ENCODE measurements at regions not wholly inside any gene's neighbourhood (a gene's known extent, or its start where the extent isn't known, plus 50 kb on each side); places are given as distances from the start of the nearest gene placed in this dataset.
"Not testable (repeated sequence)": the region's sequence is repeated elsewhere in the genome, so short reads cannot be mapped to it uniquely, and the experiment has no call there.

DNA sequence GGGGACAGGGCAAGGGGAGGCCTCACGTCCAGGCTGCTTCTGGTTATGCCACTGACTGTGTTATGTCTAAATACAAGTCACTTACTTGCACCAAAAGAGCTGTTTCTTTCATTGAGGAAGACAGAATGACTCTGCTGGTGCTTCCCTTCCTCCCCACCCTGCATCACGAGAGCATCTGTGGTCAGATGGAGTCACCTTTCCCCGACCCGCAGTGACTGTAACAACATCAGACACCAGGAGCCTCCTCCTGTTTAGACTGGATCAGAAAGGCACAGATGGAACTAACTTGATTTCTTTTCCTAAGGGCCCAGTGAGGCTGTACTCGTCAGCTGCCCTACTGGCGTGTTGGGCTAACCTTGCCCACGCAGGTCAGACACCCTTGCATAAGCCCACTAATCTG lies 90.3 kb upstream of the ZNF536 start:
- DNase-seq = no peak

DNA sequence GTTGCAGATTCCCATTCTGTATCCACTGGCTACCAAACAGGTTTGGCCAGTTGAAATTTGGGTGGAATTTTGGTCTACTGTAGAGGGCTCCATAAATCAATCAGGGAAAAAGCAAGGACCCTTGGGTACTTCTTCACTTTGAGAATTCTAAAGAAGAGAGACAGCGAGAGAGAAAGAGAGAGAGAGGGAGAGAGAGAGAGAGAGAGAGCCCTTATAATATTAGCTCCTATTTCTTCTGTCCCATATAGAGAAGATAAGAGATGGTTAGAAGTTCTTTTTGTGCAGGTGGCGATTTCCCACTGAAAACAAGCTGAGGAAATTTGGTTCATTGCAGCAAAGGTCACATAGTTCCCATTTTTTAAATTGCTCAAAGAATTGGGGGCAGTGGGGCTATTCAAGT lies 88.6 kb upstream of the ZNF536 start:
- no peak for DNase-seq

DNA sequence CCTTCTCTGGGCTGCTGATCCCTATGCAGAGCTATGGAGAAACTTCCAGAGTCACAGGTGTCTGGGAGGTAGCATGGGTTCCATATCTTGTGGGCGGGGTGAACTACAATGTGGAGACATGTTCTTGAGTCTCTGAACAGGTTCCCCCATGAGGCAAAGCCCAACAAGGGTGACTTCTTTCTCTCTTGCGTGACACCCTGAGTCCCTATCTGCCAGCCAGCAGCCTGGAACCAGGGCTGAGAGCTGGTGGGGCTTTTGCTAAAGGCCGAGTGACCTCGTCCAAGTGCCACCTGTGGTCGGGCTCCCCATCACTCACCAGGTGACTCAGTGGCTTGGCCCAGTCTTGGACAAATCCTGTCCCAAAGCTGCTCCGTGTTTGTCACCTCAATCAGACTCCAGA lies 88.0 kb upstream of the ZNF536 start:
- DNase-seq = no peak

DNA sequence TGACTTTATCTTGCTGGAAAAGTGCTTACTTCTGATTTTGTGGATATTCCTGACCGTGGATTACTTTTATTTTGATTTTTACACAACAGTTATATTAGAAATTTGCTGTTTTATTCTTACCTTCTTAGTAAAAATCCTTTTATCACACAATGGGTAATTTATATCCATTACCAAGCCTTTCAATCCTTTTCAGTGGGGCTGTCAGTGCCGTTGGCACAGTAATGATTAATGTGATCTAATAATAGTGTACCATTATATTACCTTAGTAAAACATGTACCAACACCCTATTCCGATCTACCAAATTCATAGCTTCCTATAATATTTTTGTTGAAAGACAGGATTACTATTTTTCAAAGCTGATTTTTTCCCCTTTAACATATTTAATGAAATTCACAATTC lies 87.3 kb upstream of the ZNF536 start:
- no peak for DNase-seq

DNA sequence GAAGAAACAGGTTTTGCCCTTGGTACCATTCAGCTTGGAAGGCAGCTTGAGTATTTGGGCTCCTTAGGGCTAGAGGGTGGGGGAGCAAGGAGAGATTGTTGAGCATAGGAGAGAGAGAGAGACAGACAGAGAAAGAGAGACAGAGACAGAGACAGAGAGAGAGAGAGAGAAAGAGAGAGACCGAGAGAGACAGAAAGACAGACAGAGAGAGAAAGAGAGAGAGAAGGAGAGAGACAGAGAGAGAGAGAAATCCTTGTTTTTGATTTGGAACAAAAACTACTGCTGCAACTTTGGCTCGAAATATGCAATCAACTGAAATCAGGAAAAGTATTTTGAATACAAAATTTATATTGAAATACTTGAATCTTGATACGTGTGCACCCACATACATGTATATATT lies 85.8 kb upstream of the ZNF536 start:
- no peak for DNase-seq

DNA sequence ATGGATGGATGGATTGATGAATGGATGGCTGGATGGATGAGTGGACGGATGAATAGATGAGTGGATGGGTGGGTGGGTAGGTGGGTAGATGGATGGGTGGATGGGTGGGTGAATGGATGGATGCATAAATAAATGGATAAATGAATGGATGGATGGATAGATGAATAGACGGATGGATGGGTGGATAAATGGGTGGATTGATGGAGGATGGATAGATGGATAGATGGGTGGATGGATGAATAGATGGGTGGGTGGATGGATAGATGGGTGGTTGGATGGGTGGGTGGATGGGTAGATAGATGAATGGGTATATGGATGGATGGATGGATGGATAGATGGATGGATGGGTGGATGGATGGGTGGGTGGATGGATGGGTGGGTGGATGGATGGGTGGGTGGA lies 84.9 kb upstream of the ZNF536 start:
- no peak for DNase-seq

DNA sequence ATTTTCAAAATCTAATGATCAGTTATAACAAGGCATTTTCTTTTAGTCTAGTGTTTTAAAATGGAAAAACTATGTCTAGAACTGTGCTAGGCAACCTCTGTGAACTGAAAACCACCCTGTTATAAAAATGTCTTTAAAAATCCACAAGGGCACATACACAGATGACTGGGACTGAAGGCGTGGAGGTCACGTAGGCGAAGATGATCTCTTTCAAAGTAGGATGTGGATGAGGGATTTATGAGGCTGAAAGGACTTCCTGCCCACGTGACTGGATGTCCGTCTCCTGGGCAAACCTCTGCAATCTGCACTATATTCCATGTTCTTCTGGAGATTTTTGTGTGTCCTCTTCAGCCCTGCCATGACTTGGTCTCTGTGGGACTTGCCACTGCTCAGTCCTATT lies 84.2 kb upstream of the ZNF536 start:
- no peak for DNase-seq

DNA sequence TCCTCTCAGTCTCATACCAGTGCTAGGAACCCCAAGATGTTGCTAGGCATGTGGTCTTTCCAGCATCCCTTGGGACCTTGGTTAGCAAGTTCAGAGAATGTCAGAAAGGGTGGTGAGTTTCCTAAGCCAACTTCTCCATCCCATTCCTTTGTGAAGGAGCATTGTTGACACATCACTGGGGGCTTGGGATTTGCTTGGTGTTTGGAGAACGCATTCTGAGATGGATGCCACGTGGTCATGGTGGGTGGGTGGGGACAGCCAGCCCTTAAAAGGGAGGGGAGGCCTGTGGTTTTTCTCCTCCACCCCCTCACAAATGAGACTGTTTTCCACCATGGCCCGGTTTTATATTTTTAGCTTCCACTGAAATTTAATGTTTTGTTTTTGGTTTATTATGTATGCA lies 83.3 kb upstream of the ZNF536 start:
- DNase-seq = no peak

DNA sequence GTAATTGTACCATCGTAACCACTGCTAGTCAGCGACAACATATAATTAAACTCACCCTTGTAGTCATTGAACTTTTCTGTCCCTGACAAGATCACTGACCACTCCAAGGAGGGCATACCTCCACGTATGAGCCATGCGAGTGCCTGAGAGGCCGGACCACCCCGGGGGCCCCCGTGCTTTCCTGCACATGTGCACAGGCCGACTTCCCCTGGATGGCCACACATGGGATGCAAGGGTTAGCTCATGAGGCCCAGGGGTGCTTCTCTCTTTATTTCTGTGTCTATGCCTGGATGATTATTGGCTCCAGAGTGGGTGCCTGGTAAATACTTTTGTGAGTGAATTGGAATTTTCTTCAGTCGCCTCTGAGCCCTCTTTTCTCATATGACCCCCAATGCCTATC lies 82.8 kb upstream of the ZNF536 start:
- no peak for DNase-seq

DNA sequence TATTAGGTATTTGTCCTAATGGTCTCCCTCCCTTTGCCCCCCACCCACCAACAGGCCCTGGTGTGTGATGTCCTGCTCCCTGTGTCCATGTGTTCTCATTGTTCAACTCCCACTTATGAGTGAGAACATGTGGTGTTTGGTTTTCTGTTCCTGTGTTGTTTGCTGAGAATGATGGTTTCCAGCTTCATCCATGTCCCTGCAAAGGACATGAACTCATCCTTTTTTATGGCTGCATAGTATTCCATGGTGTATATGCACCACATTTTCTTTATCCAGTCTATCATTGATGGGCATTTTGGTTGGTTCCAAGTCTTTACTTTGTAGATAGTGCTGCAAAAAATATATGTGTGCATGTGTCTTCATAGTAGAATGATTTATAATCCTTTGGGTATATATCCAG lies 81.4 kb upstream of the ZNF536 start:
- not testable (repeated sequence) for DNase-seq

DNA sequence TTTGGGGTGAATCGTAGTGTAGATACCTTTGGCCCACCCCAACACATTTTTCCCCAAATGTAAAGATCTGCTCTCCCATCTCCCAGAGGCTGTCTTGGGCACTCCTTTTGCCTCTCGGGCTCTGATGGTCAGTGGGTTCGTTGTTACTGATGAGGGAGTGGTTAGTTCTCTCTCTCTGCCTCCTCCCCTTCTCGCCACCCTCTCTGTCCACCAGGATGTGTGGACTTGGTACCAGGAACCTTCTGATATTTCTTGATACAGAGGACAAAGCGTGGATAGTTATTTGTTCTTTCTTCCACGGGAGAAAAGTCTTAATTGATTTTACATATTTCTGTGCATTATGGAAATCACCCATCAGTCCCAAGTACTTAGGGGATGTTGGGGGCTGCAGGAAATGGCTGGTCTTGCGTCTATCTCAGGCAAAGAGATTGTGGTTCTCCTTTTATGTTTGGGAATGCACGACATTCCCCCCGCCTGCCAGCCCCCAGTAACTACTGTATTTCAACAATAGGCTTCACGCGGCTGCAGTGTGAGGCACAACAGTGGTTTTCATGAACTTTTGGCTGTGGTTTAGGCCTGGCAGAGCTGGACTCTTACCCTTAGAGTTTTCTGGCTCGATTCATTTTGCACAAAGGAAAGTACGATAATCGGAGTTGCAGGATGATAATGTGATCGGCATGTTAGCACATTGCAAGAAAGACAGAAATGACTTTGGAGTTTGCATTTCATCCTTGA lies 79.0 kb upstream of the ZNF536 start:
- no peak for DNase-seq

DNA sequence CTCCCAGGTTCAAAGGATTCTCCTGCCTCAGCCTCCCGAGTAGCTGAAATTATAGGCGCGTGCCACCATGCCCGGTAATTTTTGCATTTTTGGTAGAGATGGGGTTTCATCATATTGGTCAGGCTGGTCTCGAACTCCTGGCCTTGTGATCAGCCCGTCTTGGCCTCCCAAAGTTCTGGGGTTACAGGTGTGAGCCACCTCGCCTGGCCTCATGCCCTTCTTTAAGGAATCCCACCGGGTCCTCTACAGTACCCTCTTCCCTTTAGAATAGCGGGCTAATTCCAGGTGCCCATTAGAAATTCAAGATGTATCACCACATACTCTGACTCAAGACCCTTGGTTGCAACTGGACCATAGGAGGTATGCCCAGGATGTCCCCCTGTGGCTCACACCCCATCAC lies 74.2 kb upstream of the ZNF536 start:
- DNase-seq = no peak

DNA sequence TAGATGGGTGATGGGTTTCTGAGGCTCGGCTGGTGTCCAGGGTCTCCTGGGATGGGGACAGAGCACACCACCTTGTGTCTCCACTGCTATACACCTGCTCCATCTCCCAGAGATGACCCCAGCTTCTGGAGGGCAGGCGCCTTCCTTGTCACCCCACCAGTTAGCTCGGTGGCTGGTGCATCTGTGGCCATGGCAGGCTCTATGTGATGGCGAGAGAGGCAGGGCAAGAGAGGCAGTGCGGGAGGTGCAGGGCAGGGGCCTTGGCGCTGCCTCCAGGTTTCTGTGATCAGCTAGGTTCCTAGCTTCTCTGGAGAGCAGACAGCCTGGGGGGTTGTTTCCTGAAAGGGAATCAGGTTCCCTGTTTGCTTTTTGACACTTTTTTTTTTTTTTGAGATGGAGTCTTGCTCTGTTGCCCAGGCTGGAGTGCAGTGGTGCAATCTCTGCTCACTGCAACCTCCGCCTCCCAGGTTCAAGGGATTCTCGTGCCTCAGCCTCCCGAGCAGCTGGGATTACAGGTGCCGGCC lies 69.0 kb upstream of the ZNF536 start:
- DNase-seq = no peak

DNA sequence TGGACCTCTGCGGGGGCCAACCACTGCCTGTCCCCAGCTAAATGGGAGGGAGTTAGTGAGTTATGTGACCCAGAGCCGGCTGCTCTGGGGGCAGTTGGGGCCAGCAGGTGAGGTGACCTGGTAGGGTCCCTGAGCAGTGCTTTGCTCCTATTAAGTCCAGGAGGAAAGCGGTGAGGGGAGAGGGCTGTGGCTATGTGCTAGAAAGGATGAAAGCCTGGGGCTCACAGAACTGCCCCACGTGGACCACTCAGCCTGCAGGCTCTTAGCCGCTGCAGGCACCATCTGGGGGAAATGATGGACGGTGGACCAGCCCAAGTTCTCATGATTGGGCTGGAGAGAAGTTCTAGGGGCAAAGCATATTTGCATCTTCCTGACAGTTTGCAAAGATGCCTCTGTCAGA lies 67.6 kb upstream of the ZNF536 start:
- no peak for DNase-seq

DNA sequence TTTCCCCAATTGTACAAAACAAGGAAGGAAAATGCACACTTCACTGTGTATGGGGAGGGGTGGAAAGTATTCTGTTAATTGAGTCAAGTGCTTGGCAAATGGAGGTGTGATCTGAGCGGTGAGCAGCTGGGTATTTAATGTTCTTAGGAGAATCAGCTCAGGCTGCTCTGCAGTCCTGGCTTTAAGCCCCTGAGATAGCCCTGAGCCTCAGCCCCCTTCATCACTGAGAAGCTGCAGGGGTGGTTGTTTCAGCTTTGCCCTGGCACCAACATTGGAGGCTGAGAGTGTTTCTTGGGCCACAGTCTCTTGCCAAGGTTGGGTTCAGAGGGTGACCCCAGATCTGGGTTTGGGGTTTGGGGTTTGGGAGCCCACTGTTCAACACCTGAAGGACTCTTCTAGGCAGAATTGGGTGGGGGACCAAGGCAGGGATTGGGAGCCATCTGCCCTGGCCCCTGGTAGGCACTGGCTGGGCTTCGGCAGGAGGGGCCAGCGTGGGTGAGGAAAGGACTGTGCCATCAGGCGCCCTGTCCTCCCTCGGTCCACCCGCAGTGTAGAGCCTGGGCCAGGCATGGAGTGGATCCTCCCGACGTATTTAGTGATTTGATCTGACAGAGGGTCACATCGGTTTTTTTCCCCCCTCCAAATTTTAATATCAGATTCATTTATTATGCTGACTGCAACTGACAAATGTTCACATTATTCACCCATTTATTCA lies 66.7 kb upstream of the ZNF536 start:
- DNase-seq = no peak

DNA sequence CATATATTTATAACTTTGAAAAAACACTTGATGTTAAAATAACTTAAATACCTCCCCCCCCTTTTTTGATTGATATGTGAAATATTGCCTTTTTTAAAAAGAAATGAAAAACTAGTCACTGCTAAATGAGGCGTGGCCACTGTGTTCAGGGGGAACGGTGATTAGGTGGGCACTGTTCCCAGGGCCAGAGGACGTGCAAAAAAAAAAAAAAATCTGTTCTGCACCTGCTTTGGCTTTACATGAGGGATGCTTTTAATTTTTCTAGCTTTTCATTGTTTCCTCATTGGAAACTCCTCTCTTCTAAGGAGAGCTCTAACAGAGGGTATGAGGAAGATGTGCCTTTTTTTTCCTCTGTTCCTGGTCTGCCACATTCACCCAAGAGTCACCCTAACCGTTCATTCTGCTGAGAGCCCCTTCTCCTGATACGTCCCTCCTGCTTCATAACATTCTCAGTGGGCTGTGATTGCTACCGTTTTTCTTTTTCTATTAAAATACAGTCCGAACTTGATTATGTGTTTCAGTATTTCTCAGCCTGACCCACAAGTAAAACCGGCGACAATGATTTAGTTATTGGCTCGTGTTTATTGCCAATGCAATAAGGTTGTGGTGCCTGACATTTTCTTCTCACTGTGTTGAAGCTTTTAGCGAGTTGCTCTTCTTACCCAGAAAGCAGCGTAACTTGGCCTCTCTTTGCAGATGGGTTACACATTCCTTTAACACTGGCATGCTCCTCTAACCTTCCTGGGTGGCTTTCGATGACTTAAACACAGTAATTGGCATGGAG lies 64.8 kb upstream of the ZNF536 start:
- no peak for DNase-seq

DNA sequence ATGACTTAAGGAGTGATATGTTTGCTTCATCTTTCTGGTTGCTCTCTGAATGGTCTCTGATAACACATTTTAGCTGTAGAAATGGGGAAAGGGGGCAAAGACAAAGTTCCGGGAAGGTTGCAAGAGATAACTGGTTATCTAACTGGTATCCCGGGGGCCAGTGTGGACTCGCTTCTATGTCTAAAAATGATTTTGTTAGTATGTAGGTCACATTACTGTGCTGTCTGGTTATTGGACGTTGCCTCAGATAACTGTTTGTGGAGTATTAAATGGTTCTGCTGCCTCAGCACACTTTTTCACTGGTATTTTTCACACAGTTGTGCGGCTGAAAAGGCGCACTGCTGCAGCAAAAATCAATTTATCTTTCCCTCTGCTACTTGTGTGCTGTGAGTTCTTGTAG lies 63.0 kb upstream of the ZNF536 start:
- DNase-seq = no peak

DNA sequence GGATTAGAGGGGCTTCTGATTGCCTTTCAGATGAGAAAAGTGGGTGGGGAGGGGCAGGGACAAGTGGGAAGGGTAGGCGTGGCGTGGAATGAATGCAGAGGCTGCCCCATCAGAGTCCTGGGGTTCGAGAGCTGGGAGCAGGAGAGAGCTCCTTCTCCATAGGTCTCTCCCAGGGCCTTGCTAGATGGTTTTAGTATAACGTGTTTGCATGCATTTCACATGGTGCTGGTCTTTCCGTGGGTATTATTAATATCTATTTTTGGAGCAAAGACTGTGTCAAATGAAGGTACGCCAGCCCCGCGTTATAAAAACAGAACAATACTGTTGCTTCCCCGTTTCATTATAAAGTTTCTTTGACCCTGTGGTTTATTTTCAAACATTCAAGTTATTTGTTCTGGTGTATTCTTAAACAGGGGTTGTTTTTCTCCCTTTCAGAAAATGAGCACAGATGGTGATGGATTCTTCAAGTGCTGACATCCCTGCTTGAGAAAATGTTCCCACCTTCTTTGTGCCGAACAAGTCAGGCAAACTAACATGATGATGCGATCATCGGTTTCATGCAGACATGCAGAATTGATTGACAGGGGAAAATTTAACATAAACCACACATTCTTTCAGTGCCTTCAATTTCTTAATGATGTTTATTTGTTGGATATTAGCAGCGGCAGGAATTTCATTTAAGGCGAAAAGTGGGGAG lies 62.1 kb upstream of the ZNF536 start:
- DNase-seq = no peak

DNA sequence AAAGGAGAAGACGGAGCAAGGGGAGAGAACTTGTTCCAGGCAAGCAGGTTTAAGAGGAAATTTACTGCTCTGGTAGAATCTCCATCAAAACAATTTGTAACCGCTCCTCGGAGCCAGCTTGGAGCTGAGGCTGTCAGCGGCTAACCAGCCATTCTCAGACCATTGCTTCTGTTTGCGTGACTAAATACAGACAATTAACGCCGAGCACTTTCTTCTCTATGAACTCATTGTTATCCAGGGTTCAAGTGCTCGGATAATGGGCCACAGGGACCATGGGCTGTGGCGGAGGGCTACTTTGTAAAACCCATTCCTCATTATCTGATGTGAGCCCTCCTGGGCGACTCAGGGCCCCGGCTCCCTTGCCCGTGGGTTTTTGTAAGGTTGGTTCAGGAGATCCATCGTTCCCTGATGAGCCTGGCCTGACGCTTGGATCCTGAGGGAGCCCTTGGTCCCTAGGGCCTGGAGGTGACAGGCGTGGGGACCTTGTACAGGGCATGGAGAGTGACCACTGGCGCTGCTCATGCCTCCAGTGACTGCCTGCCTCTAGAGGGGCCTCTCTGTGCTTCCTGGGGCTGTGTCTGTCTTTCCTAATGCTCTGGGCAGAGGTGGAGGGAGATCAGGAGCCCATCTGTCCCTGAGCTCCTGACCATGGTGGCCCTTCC lies 61.5 kb upstream of the ZNF536 start:
- DNase-seq = no peak

DNA sequence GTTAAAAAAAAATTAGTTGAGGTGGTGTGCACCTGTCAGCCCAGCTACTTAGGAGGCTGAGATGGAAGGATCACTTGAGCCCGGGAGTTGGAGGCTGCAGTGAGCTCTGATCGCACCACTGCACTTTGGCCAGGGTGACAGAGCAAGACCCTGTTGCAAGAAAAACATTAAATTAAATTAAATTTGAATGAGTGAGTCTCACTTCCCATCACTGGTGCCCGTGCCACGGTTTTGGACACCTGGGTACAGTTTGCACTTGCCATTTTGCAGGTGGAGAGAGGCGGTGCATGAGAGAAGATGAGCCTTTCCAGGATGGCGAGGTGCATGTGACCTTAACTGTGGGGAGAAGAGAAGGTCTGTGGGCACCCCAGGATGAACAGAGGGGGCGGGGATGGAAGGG lies 60.3 kb upstream of the ZNF536 start:
- no peak for DNase-seq

DNA sequence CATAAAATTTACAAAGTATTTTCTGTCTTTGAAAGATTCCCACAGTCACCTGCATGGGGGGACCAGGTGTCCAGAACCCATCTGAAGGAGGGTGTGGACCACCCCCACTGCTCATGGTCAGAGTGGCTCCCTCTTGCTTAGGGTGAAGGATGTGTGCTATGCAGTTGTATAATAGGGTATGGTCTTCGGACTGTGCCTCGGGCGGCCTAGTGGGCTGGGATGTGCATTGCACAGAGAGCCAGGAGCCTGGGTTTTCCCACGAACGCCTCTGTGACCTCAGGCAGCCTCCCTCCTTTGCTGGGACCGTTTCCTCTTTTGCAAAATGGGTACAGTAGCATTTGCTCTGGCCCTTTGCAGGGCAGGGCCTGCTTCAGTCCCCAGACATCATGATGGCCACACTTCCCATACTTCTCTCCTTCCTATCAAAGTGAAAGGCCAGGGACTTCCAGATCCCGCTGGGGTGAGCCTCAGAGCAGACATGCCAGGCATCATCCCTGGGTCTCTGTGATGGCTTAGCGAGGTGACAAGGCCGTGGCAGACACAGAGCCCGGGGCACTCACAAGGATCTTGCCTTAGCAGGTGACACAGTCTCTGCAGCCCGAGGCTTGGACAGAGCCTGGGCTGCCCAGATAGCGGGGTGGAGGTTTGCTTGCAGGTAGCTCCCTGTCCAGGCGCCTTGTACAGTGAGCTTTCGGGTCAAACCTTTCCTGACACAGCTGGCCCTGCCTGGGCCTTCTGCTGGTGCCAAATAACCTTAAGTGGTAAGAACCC lies 59.4 kb upstream of the ZNF536 start:
- no peak for DNase-seq

DNA sequence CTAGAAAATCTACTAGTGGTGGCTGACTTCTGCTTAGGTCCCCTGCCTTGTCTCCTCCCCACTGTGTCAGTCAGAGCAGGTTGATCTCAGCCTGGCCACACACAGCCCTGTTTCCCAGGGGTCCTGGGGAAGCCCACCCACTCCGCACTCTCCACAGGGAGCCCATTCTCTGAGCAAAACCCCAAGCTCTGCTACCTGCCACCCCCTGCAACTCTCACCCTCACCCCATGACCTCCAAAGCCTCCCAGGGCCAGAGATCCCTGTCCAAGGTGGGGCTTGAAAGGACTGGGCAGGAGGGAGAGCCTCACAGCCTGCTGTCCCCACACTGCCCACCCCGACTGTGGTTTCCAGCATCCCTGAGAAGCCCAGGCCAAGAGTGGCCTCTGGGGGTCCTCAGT lies 58.8 kb upstream of the ZNF536 start:
- no peak for DNase-seq
